Cardiac fibroblast (primary cell): ENCODE measurements at regions not wholly inside any gene's neighbourhood (a gene's known extent, or its start where the extent isn't known, plus 50 kb on each side); places are given as distances from the start of the nearest gene placed in this dataset.
A peak's percentile ranks its signal among the peaks of the same experiment; 100 is the strongest.

Experiments used
- DNase-seq, 2 donors: peaks; one replicate each; pipeline versions ENCODE4 v3.0.0 to v3.0.0-alpha.2; 2010; ENCODE audit warnings: low read depth in 2 of 2
- H3K4me3 ChIP-seq, 2 donors: replicated peaks in 1 of 2; 1 replicate in 1 of 2; 2 replicates in 1 of 2; pipeline ENCODE4 v1.5.1; 2011; ENCODE audit warnings: low read depth in 2 of 2, low read length in 2 of 2, mild to moderate bottlenecking in 2 of 2, moderate library complexity in 1 of 2
- CTCF ChIP-seq: IDR thresholded peaks from one replicate; pipeline ENCODE4 v1.5.1; 2011; ENCODE audit warnings: low read depth, mild to moderate bottlenecking, low read length, inconsistent platforms

GRCh38 chr1:80722611-80723010, 1078.1 kb upstream of the ADGRL2 start:
- H3K4me3 ChIP-seq: no peak overlapping the region

GRCh38 chr1:80706526-80706925, 1094.2 kb upstream of the ADGRL2 start:
- DNase-seq: no peak
- H3K4me3 ChIP-seq: no peak overlapping the region
- TF ChIP-seq CTCF: no peak

More at GRCh38 chr1:80722611-80723010, 1078.1 kb upstream of the ADGRL2 start:
- DNase-seq: no peak
- no peak for TF ChIP-seq CTCF

- no peak overlapping the region for H3K4me3 ChIP-seq
- DNase-seq: no peak
- TF ChIP-seq CTCF: no peak
These were observed 1122.3 kb upstream of the ADGRL2 start for GRCh38 chr1:80678438-80678837.

GRCh38 chr1:80675454-80675853, 1125.3 kb upstream of the ADGRL2 start:
- peak; percentile 1 to 15 for DNase-seq

GRCh38 chr1:80673935-80674597, 1126.7 kb upstream of the ADGRL2 start:
- H3K4me3 ChIP-seq: no peak overlapping the region
- no peak for DNase-seq
- TF ChIP-seq CTCF: no peak

More at GRCh38 chr1:80675454-80675853, 1125.3 kb upstream of the ADGRL2 start:
- H3K4me3 ChIP-seq: no peak overlapping the region
- TF ChIP-seq CTCF: no peak

GRCh38 chr1:80668372-80668771, 1132.4 kb upstream of the ADGRL2 start:
- DNase-seq: no peak
- no peak for TF ChIP-seq CTCF
- no peak overlapping the region for H3K4me3 ChIP-seq

- no peak for TF ChIP-seq CTCF
- no peak overlapping the region for H3K4me3 ChIP-seq
- no peak for DNase-seq
These were observed 1134.7 kb upstream of the ADGRL2 start for GRCh38 chr1:80666073-80666472.
